ENCODE measurements at regions not wholly inside any gene's neighbourhood (a gene's known extent, or its start where the extent isn't known, plus 50 kb on each side); places are given as distances from the start of the nearest gene placed in this dataset.
"Not testable (repeated sequence)": the region's sequence is repeated elsewhere in the genome, so short reads cannot be mapped to it uniquely, and the experiment has no call there.

DNA sequence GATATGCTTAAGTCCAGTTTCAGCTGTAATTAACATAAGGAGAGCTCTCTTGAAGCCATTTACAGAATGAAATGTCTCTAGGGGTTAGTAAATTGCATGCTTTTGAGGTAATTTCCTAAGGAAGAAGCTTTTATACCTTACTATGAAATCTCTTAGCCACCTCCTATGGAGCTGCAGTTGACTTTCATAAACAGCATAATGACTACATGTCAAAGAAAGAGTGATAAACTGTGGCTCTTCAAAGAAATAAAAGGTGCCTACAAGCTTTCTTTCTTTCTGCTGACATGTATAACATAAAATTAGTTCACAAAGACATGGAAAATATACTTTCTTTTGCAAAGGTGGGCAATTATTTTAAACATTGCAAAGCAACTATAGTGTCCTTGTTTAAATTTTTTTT lies 90.8 kb downstream of the TMEM167A start:
- Histone ChIP-seq H3K4me3 (ENCODE audit: low read length) (no peak overlapping the region), H4K20me1 (ENCODE audit: insufficient read depth, low read length) (no peaks in the 10 kb centered on the region), H2AFZ (ENCODE audit: low read depth, low read length) (no peak overlapping the region), H3K4me2 (ENCODE audit: low read length) (no peak overlapping the region), H3K36me3 (replicated peaks; ENCODE audit: low read depth, low read length) (no peaks in the 10 kb centered on the region), H3K79me2 (ENCODE audit: low read length) (no peaks in the 10 kb centered on the region), H3K27me3 (ENCODE audit: low read depth, low read length) (no peaks in the 10 kb centered on the region), H3K9ac (ENCODE audit: low read length) (no peak overlapping the region), H3K4me1 (ENCODE audit: low read length) (no peaks in the 10 kb centered on the region), H3K9me3 (ENCODE audit: insufficient read depth, low read length) (no peaks in the 10 kb centered on the region), H3K27ac (ENCODE audit: low read length) (no peak overlapping the region)
- TF ChIP-seq, protein P1, sequence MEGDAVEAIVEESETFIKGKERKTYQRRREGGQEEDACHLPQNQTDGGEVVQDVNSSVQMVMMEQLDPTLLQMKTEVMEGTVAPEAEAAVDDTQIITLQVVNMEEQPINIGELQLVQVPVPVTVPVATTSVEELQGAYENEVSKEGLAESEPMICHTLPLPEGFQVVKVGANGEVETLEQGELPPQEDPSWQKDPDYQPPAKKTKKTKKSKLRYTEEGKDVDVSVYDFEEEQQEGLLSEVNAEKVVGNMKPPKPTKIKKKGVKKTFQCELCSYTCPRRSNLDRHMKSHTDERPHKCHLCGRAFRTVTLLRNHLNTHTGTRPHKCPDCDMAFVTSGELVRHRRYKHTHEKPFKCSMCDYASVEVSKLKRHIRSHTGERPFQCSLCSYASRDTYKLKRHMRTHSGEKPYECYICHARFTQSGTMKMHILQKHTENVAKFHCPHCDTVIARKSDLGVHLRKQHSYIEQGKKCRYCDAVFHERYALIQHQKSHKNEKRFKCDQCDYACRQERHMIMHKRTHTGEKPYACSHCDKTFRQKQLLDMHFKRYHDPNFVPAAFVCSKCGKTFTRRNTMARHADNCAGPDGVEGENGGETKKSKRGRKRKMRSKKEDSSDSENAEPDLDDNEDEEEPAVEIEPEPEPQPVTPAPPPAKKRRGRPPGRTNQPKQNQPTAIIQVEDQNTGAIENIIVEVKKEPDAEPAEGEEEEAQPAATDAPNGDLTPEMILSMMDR (IDR thresholded peaks at IDR 0.05; ENCODE audit: low read depth, low read length): no peak
- no peak for TF ChIP-seq EZH2phosphoT487 (IDR thresholded peaks at IDR 0.05; ENCODE audit: low read depth)

DNA sequence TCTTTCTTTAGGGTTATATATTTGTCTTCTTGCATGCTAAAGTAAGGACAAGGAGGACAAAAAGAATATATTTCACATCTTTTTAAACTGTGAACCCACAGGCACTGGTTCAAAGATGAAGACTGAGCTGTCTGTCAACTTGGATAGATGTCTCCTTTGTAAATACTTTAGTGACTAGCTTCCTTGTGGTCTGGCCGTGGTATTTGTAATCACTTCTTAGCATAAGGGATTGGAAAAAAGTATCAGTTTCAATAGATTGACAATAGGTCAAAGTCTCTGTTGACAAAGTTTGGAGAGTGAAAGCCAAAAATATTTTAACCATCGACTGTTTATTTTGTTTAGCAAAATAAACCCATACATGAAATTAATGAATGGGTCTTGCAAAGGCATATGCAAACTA lies 91.4 kb downstream of the TMEM167A start:
- Histone ChIP-seq H3K4me1 (ENCODE audit: low read length) (no peaks in the 10 kb centered on the region), H3K79me2 (ENCODE audit: low read length) (no peaks in the 10 kb centered on the region), H3K36me3 (replicated peaks; ENCODE audit: low read depth, low read length) (no peaks in the 10 kb centered on the region), H3K27ac (ENCODE audit: low read length) (no peak overlapping the region), H4K20me1 (ENCODE audit: insufficient read depth, low read length) (no peaks in the 10 kb centered on the region), H2AFZ (ENCODE audit: low read depth, low read length) (no peak overlapping the region), H3K9ac (ENCODE audit: low read length) (no peak overlapping the region), H3K9me3 (ENCODE audit: insufficient read depth, low read length) (no peaks in the 10 kb centered on the region), H3K4me2 (ENCODE audit: low read length) (no peak overlapping the region), H3K4me3 (ENCODE audit: low read length) (no peak overlapping the region), H3K27me3 (ENCODE audit: low read depth, low read length) (no peaks in the 10 kb centered on the region)
- TF ChIP-seq EZH2phosphoT487 (IDR thresholded peaks at IDR 0.05; ENCODE audit: low read depth): no peak
- TF ChIP-seq, protein P1 (IDR thresholded peaks at IDR 0.05; ENCODE audit: low read depth, low read length): no peak

DNA sequence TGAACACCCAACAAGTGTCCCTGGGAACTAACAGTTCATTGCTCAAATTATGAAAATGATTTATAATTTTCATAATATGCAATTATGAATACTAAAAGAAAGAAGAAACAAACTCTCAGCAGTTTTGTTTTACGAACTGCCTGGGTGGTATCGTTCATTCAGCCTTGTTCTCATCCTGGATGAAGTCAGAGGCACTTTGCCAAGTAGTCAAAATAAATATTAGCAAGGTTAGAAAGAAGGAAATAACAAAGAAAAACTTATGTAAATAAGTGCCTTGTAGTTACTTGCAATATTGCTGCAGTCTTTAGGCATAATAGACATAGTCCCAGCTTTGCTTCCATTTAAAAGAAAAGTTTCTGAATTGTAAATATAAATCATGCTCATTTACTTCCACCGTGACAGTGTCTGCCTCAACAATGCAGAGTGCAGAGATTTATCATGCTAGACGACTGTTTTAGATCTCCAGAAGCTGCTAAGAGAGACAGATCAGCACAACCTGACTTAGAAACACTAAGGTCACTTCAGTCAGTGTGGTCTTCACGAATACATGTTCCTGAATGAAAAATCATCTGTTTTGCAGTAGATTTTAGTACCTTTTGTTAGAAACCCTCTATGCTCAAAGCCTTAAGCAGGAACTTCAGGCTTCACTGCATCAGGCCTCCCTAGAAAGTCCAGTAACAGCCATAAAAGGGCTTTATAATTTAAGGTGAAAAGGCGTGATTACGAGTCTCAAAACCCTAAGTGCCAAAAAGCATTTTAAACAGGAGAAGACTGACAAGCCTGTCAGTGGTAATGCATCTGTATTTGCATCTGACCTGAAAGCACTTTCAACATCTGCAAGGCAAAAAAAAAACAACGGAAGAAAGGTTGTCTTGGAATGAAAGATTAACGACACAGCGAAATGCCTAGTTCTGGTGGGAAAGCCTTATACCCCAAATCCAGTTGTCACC lies 92.1 kb downstream of the TMEM167A start:
- H3K27me3 ChIP-seq (ENCODE audit: low read depth, low read length): no peaks in the 10 kb centered on the region
- H3K4me3 ChIP-seq (ENCODE audit: low read length): no peak overlapping the region
- H3K36me3 ChIP-seq (replicated peaks; ENCODE audit: low read depth, low read length): no peaks in the 10 kb centered on the region
- H3K4me1 ChIP-seq (ENCODE audit: low read length): no peaks in the 10 kb centered on the region
- H3K4me2 ChIP-seq (ENCODE audit: low read length): no peak overlapping the region
- H3K9ac ChIP-seq (ENCODE audit: low read length): no peak overlapping the region
- no peaks in the 10 kb centered on the region for H3K79me2 ChIP-seq (ENCODE audit: low read length)
- no peaks in the 10 kb centered on the region for H3K9me3 ChIP-seq (ENCODE audit: insufficient read depth, low read length)
- H4K20me1 ChIP-seq (ENCODE audit: insufficient read depth, low read length): no peaks in the 10 kb centered on the region
- H3K27ac ChIP-seq (ENCODE audit: low read length): no peak overlapping the region
- no peak overlapping the region for H2AFZ ChIP-seq (ENCODE audit: low read depth, low read length)
- no peak for TF ChIP-seq EZH2phosphoT487 (IDR thresholded peaks at IDR 0.05; ENCODE audit: low read depth)
- TF ChIP-seq, protein P1 (IDR thresholded peaks at IDR 0.05; ENCODE audit: low read depth, low read length): no peak

DNA sequence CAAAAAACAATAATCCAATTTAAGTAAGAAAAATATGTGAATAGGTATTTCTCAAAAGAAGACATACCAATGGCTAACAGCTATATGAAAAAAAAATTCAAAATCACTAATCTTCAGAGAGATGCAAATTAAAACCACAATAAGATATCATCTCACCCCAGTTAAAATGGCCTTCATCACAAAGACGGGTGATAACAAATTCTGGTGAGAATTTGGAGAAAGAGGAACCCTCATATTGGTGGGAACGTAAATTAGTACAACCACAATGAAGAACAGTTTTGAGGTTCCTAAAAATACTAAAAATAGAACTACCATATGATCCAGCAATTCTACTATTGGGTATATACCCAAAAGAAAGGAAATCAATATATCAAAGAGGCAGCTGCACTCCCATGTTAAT lies 94.3 kb downstream of the TMEM167A start:
- Histone ChIP-seq H4K20me1 (ENCODE audit: insufficient read depth, low read length) (no peaks in the 10 kb centered on the region), H3K9me3 (ENCODE audit: insufficient read depth, low read length) (no peaks in the 10 kb centered on the region), H3K27ac (ENCODE audit: low read length) (no peak overlapping the region), H3K4me2 (ENCODE audit: low read length) (no peak overlapping the region), H3K79me2 (ENCODE audit: low read length) (no peaks in the 10 kb centered on the region), H3K9ac (ENCODE audit: low read length) (no peak overlapping the region), H3K4me3 (ENCODE audit: low read length) (no peak overlapping the region), H3K36me3 (replicated peaks; ENCODE audit: low read depth, low read length) (no peaks in the 10 kb centered on the region), H3K4me1 (ENCODE audit: low read length) (no peaks in the 10 kb centered on the region), H3K27me3 (ENCODE audit: low read depth, low read length) (no peaks in the 10 kb centered on the region), H2AFZ (ENCODE audit: low read depth, low read length) (no peak overlapping the region)
- TF ChIP-seq EZH2phosphoT487 (IDR thresholded peaks at IDR 0.05; ENCODE audit: low read depth): no peak
- TF ChIP-seq, protein P1 (IDR thresholded peaks at IDR 0.05; ENCODE audit: low read depth, low read length): no peak

DNA sequence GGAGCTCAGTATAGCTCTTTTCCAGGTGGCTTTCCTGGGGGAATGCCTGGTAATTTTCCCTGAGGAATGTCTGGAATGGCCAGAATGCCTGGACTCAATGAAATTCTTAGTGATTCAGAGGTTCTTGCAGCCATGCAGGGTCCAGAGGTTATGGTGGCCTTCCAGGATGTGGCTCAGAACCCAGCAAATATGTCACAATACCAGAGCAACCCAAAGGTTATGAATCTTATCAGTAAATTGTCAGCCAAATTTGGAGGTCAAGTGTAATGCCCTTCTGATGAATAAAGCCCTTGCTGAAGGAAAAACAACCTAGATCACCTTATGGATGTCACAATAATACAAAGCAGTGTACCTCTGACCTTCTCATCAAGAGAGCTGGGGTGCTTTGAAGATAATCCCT lies 100.3 kb downstream of the TMEM167A start:
- H3K36me3 ChIP-seq (replicated peaks; ENCODE audit: low read depth, low read length); H4K20me1 ChIP-seq (ENCODE audit: insufficient read depth, low read length); H3K4me2 ChIP-seq (ENCODE audit: low read length); H3K9me3 ChIP-seq (ENCODE audit: insufficient read depth, low read length); H3K4me3 ChIP-seq (ENCODE audit: low read length); H3K27me3 ChIP-seq (ENCODE audit: low read depth, low read length); H3K79me2 ChIP-seq (ENCODE audit: low read length): not testable (repeated sequence)
- H3K9ac ChIP-seq (ENCODE audit: low read length): peak overlapping the region; percentile 40; the same call in 1 of the 2 replicates
- H2AFZ ChIP-seq (ENCODE audit: low read depth, low read length): peak overlapping the region; percentile 77; the same call in 1 of the 2 replicates
- peaks cover 28% of the 10 kb centered on the region for H3K4me1 ChIP-seq (ENCODE audit: low read length)
- H3K27ac ChIP-seq (ENCODE audit: low read length): peak overlapping the region; percentile 90
